Loucy (cell line): ENCODE measurements at regions not wholly inside any gene's neighbourhood (a gene's known extent, or its start where the extent isn't known, plus 50 kb on each side); places are given as distances from the start of the nearest gene placed in this dataset.

Experiments
- CTCF ChIP-seq: fragments of 200-600 bp; sonication (generic); conservative IDR thresholded peaks from 2 replicates; pipeline ENCODE4 v1.5.1; 2014; ENCODE audit warnings: mild to moderate bottlenecking, antibody characterized with exemption, low read length
- EZH2phosphoT487 ChIP-seq: fragments of 200-600 bp; IDR thresholded peaks from 2 replicates; pipeline ENCODE4 v1.6.1; 2018; ENCODE audit warnings: antibody characterized with exemption, mild to moderate bottlenecking, moderate library complexity, borderline replicate concordance

- no peak for TF ChIP-seq CTCF
- no peak for TF ChIP-seq EZH2phosphoT487
Observed at GRCh38 chr20:22699396-22699795, 115.0 kb upstream of the FOXA2 start.
